Kidney (tissue), 13 donors: ENCODE measurements at regions not wholly inside any gene's neighbourhood (a gene's known extent, or its start where the extent isn't known, plus 50 kb on each side); places are given as distances from the start of the nearest gene placed in this dataset.
A peak's percentile ranks its signal among the peaks of the same experiment; 100 is the strongest.

ENCODE experiments used
- DNase-seq, 5 donors: peaks; one replicate each; pipeline ENCODE4 v3.0.0-alpha.2; 2013 to 2020
- FAIRE-seq: peaks from 2 replicates; lab custom pipeline; 2012; peaks lifted over from hg19 to GRCh38; lab: Jason Lieb, UNC
- H3K27ac ChIP-seq, 2 donors: one replicate each; pipeline ENCODE4 v1.7.0; 2013; ENCODE audit warnings: low read depth in 2 of 2, low read length in 2 of 2, inconsistent platforms in 1 of 2
- H3K27me3 ChIP-seq: one replicate; pipeline ENCODE4 v1.7.1; 2013; ENCODE audit warnings: low read length, inconsistent platforms; ENCODE audit not compliant: control insufficient read depth, insufficient read depth
- H3K36me3 ChIP-seq, 3 donors: one replicate each; pipeline versions ENCODE4 v1.7.0 to v1.7.1; 2013; ENCODE audit warnings: low read length in 3 of 3, control low read depth in 1 of 3, inconsistent platforms in 1 of 3; ENCODE audit not compliant: insufficient read depth in 3 of 3, control insufficient read depth in 2 of 3
- H3K4me1 ChIP-seq, 3 donors: one replicate each; pipeline versions ENCODE4 v1.7.0 to v1.7.1; 2013; ENCODE audit warnings: low read length in 3 of 3, inconsistent platforms in 1 of 3, low read depth in 1 of 3; ENCODE audit not compliant: control insufficient read depth in 2 of 3, insufficient read depth in 2 of 3
- H3K4me3 ChIP-seq, 3 donors: one replicate each; pipeline versions ENCODE4 v1.7.0 to v1.8.1; 2013; ENCODE audit warnings: low read length in 3 of 3, control low read depth in 1 of 3, inconsistent platforms in 1 of 3
- H3K9ac ChIP-seq, 3 donors: one replicate each; pipeline versions ENCODE4 v1.7.0 to v1.7.1; 2013; ENCODE audit warnings: low read length in 3 of 3, control low read depth in 1 of 3, inconsistent platforms in 1 of 3
- H3K9me3 ChIP-seq, 3 donors: one replicate each; pipeline versions ENCODE4 v1.7.0 to v1.7.1; 2013; ENCODE audit warnings: low read length in 3 of 3, control low read depth in 1 of 3, inconsistent platforms in 1 of 3; ENCODE audit not compliant: control insufficient read depth in 2 of 3, insufficient read depth in 1 of 3
- CTCF ChIP-seq: IDR thresholded peaks from 3 replicates; pipeline ENCODE4 v1.5.1; 2012; ENCODE audit warnings: mild to moderate bottlenecking, moderate library complexity, borderline replicate concordance; ENCODE audit not compliant: insufficient read depth; ENCODE audit errors: extremely low read depth
- intact Hi-C: fragments of 100-400 bp; cut with DNase I; formaldehyde crosslinking; loops from one replicate; pipeline ENCODE4 v1.11.1; 2022
- donor health status: control.
- donor health status: control.
- donor health status: control.
- donor health status: control.
- donor health status: control.
- donor health status: DM: yes; HTN: yes; CAD: no.
- donor health status: Normal renal cell carcinoma (clear cell type).

DNA sequence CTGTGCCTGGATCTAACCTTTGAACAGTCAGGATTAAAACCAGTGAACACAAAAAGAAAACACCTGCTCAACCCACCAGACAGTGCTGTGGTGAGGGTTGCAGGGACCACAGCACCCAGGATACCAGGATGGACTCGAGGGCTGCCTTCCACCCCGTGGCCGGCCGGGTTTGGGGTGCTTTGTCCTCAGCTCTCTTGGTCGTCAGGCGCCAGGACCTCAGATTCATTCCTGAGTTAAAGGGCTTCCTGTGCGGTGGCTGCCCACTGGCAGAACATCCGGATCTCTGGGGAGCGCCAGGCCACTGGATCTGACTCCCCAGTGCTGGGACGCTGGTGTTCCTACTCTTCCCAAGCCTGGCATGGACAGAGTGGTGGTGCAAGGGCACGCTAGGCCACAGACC, 239.8 kb downstream of the TFCP2L1 start:
- DNase-seq (peak in 1 of 5 donors; percentile 18), FAIRE-seq (no peak)
- H3K27me3 ChIP-seq, result no peaks in the 10 kb centered on the region
- H3K9me3 ChIP-seq, result peaks cover 0 to under 1% (median 0%) of the 10 kb centered on the region in 3 donors
- TF ChIP-seq CTCF, result no peak
- H3K9ac ChIP-seq, result no peak overlapping the region
- intact Hi-C loops, result no loop called here
- no peaks in the 10 kb centered on the region for H3K36me3 ChIP-seq
- no peaks in the 10 kb centered on the region for H3K4me1 ChIP-seq
- no peak overlapping the region for H3K27ac ChIP-seq
- H3K4me3 ChIP-seq, result no peak overlapping the region

- no peaks in the 10 kb centered on the region for H3K4me1 ChIP-seq
- H3K27ac ChIP-seq, result no peak overlapping the region
- intact Hi-C loops, result no loop called here
- H3K27me3 ChIP-seq, result no peaks in the 10 kb centered on the region
- DNase-seq (peak in 1 of 5 donors; percentile 2), FAIRE-seq (no peak)
- no peaks in the 10 kb centered on the region for H3K36me3 ChIP-seq
- H3K9ac ChIP-seq, result no peak overlapping the region
- H3K4me3 ChIP-seq, result no peak overlapping the region
- TF ChIP-seq CTCF, result no peak
- peaks cover 0 to 6% (median 0%) of the 10 kb centered on the region in 3 donors for H3K9me3 ChIP-seq
These were observed 238.7 kb downstream of the TFCP2L1 start for GRCh38 chr2:121046335-121046734.

DNA sequence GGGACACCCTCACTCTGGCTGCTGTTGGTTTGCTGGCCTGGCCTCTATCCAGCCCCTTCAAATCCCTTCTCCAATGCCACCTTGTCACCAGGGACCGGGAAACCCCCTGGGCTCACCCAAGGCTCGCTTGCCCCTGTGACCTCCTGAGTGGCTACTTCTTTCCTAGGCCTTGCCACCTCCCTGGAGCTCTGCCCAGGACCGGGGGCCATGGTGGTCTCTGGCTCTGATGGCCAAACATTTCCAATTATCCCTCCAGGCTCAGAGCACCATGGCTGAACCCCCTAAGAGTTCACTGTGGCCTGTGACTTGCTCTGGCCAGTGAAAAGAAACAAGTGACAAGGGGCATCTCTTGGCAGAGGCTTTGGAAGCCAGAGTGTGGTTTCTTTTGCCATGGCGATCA, 237.6 kb downstream of the TFCP2L1 start:
- peak in 1 of 5 donors; percentile 15 for DNase-seq
- Histone ChIP-seq H3K27me3 (no peaks in the 10 kb centered on the region), H3K9me3 (peaks cover 0 to 6% (median 0%) of the 10 kb centered on the region in 3 donors), H3K9ac (no peak overlapping the region), H3K27ac (no peak overlapping the region), H3K4me3 (no peak overlapping the region), H3K4me1 (no peaks in the 10 kb centered on the region), H3K36me3 (no peaks in the 10 kb centered on the region)
- TF ChIP-seq CTCF, result no peak
- no peak for FAIRE-seq
- intact Hi-C loops, result no loop called here

DNA sequence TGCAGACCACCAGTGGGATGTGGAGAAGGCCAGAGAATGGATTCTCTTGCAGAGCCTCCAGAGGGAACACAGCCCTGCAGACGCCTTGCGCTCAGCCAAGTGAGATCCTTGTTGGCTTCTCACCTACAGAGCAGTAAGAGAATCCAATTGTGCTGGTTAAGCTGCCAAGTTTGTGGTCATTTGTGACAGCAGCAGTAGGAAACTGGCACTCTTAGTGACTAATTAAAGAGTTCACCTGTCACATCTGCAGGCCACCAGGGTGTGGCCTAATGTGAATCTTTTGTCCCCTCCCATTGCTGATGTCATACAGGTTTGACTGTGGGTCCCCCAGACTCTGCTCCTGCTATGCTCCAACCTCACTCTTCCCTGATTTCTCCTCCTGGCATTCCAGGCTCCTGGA, 235.9 kb downstream of the TFCP2L1 start:
- no peak for TF ChIP-seq CTCF
- Histone ChIP-seq H3K4me1 (no peaks in the 10 kb centered on the region), H3K27me3 (no peaks in the 10 kb centered on the region), H3K36me3 (no peaks in the 10 kb centered on the region), H3K9me3 (peaks cover 0 to 6% (median 0%) of the 10 kb centered on the region in 3 donors), H3K4me3 (no peak overlapping the region), H3K27ac (no peak overlapping the region), H3K9ac (no peak overlapping the region)
- intact Hi-C loops, result no loop called here
- DNase-seq, result peak in 1 of 5 donors; percentile 28
- no peak for FAIRE-seq
